ENCODE measurements at regions not wholly inside any gene's neighbourhood (a gene's known extent, or its start where the extent isn't known, plus 50 kb on each side); places are given as distances from the start of the nearest gene placed in this dataset.

DNA sequence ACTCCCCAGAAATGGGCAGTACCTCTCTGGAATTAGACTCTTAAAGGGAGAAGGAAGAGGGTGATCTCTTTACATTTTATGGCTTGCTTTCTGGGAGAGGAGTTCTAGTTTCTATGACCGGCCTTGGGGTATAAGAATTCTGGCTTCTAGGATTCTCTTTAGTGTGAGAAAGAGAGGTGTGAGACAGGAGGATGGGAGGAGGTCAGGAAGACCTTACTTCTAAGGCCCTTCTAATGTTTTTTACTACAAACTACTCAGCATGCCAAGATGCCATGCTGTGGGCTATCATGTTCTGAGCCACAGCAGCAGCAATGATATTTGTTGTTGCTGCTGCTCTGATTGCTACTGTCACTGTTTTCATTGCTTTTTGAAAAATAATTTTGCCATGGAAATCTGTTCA is 538.3 kb downstream of the SLITRK6 start:
- DNase-seq: no peak
- Mint-ChIP-seq H3K4me1 (ENCODE audit: low read depth, unreplicated experiment) (peaks cover 20% of the 10 kb centered on the region), H3K27me3 (ENCODE audit: insufficient read depth, unreplicated experiment) (no peaks in the 10 kb centered on the region), H3K36me3 (ENCODE audit: insufficient read depth, unreplicated experiment) (no peaks in the 10 kb centered on the region), H3K27ac (ENCODE audit: unreplicated experiment) (no peak overlapping the region), H3K9me3 (ENCODE audit: unreplicated experiment) (no peaks in the 10 kb centered on the region), H3K4me3 (ENCODE audit: unreplicated experiment) (no peak overlapping the region)
- CTCF ChIA-PET: no interaction called here
- POLR2A ChIA-PET: no interaction called here
- no peaks in the 10 kb centered on the region for H3K9me3 ChIP-seq
- TF ChIP-seq CTCF (IDR thresholded peaks at IDR 0.05; ENCODE audit: insufficient read depth in 1 of 2, low read depth in 1 of 2, low read length in 1 of 2, severe bottlenecking in 1 of 2, unreplicated experiment in 1 of 2): no peak
- intact Hi-C loops (cut with micrococcal nuclease; ENCODE audit: unreplicated experiment): loop anchor here (5.0 kb wide), 1 partner anchor 546 kb away; no protein-coding TSS in a partner anchor
- H3K4me3 ChIP-seq (ENCODE audit: low read depth, low read length): no peak overlapping the region
- no peaks in the 10 kb centered on the region for H3K27me3 ChIP-seq (replicated peaks; ENCODE audit: control insufficient read depth, insufficient read depth, low read length)
- no TSS peak for BruUV-seq (replicated peaks)
- H3K36me3 ChIP-seq (ENCODE audit: control insufficient read depth, insufficient read depth, low read length): no peaks in the 10 kb centered on the region
- no peaks in the 10 kb centered on the region for H3K4me1 ChIP-seq

DNA sequence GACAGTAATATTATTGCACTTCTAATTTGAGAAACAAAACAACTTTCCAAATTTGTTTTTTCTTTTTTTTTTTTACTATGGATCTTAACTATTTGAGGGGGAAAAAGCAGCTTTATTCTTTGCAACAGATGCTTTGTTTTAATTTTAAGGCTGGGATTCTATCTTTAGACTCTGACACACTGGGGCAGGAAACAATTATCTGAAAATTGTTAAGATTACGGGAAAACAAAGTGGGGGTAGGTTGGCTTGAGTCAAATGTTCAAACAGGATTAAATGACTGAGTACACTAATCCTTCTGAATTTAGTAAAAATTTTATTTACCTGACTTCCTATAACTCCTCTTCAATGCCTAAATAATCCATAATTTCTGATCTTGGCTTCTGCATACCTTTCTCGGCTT is 543.2 kb downstream of the SLITRK6 start:
- Mint-ChIP-seq H3K4me1 (ENCODE audit: low read depth, unreplicated experiment) (peaks cover 7% of the 10 kb centered on the region), H3K36me3 (ENCODE audit: insufficient read depth, unreplicated experiment) (no peaks in the 10 kb centered on the region), H3K27ac (ENCODE audit: unreplicated experiment) (no peak overlapping the region), H3K27me3 (ENCODE audit: insufficient read depth, unreplicated experiment) (no peaks in the 10 kb centered on the region), H3K4me3 (ENCODE audit: unreplicated experiment) (no peak overlapping the region), H3K9me3 (ENCODE audit: unreplicated experiment) (no peaks in the 10 kb centered on the region)
- no peaks in the 10 kb centered on the region for H3K4me1 ChIP-seq
- ChIA-PET CTCF (no interaction called here), POLR2A (no interaction called here)
- no TSS peak for BruUV-seq (replicated peaks)
- intact Hi-C loops (cut with micrococcal nuclease; ENCODE audit: unreplicated experiment): no loop called here
- DNase-seq: no peak
- H3K27me3 ChIP-seq (replicated peaks; ENCODE audit: control insufficient read depth, insufficient read depth, low read length): no peaks in the 10 kb centered on the region
- TF ChIP-seq CTCF (IDR thresholded peaks at IDR 0.05; ENCODE audit: insufficient read depth in 1 of 2, low read depth in 1 of 2, low read length in 1 of 2, severe bottlenecking in 1 of 2, unreplicated experiment in 1 of 2): no peak
- no peaks in the 10 kb centered on the region for H3K36me3 ChIP-seq (ENCODE audit: control insufficient read depth, insufficient read depth, low read length)
- H3K4me3 ChIP-seq (ENCODE audit: low read depth, low read length): no peak overlapping the region
- H3K9me3 ChIP-seq: no peaks in the 10 kb centered on the region

DNA sequence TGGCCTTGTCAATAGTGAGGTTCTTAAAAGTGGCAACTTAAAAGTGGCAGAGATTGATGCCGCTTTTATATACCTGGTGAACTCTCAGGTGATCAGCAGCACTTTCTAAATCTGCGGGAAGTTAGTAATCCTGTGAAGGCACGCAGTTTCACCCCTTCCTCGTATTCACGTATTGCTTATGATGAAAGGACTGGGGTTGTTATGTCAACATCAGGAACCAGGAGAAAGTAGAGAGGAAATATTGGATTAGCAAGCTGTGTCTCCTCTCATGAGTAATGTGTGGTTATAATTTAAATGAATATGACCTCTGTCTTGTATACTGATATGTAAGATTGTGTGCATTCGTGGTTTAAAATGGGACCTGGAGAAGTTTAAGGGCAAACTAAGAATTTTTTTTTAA is 544.6 kb downstream of the SLITRK6 start:
- no peaks in the 10 kb centered on the region for H3K36me3 ChIP-seq (ENCODE audit: control insufficient read depth, insufficient read depth, low read length)
- H3K9me3 Mint-ChIP-seq (ENCODE audit: unreplicated experiment): no peaks in the 10 kb centered on the region
- intact Hi-C loops (cut with micrococcal nuclease; ENCODE audit: unreplicated experiment): no loop called here
- H3K4me1 ChIP-seq: no peaks in the 10 kb centered on the region
- H3K27ac Mint-ChIP-seq (ENCODE audit: unreplicated experiment): no peak overlapping the region
- no peak for DNase-seq
- no peak overlapping the region for H3K4me3 Mint-ChIP-seq (ENCODE audit: unreplicated experiment)
- no peaks in the 10 kb centered on the region for H3K27me3 ChIP-seq (replicated peaks; ENCODE audit: control insufficient read depth, insufficient read depth, low read length)
- POLR2A ChIA-PET: no interaction called here
- no peaks in the 10 kb centered on the region for H3K27me3 Mint-ChIP-seq (ENCODE audit: insufficient read depth, unreplicated experiment)
- no peak for TF ChIP-seq CTCF (IDR thresholded peaks at IDR 0.05; ENCODE audit: insufficient read depth in 1 of 2, low read depth in 1 of 2, low read length in 1 of 2, severe bottlenecking in 1 of 2, unreplicated experiment in 1 of 2)
- CTCF ChIA-PET: no interaction called here
- no peaks in the 10 kb centered on the region for H3K36me3 Mint-ChIP-seq (ENCODE audit: insufficient read depth, unreplicated experiment)
- no peaks in the 10 kb centered on the region for H3K9me3 ChIP-seq
- no peak overlapping the region for H3K4me3 ChIP-seq (ENCODE audit: low read depth, low read length)
- H3K4me1 Mint-ChIP-seq (ENCODE audit: low read depth, unreplicated experiment): peaks cover 7% of the 10 kb centered on the region
- no TSS peak for BruUV-seq (replicated peaks)

Data from Caco-2 (cell line).